Transverse colon (tissue), 4 donors: ENCODE measurements at regions not wholly inside any gene's neighbourhood (a gene's known extent, or its start where the extent isn't known, plus 50 kb on each side); places are given as distances from the start of the nearest gene placed in this dataset.

Experiments used
- POLR2A ChIP-seq: fragments of 450-650 bp; IDR thresholded peaks from one replicate; pipeline ENCODE4 v1.6.1; 2016; ENCODE audit warnings: antibody characterized with exemption, mild to moderate bottlenecking, moderate library complexity
- POLR2AphosphoS5 ChIP-seq, 3 donors: sonication (generic); formaldehyde crosslinking; IDR thresholded peaks; one replicate each; pipeline ENCODE4 v1.6.1; 2016; ENCODE audit warnings: antibody characterized with exemption in 3 of 3
- TF ChIP-seq, protein P1 (sequence below), 5 experiments: fragments of 200-600 bp in 3 of 5; fragments of 450-650 bp in 2 of 5; sonication (generic) in 3 of 5; IDR thresholded peaks; 1 replicate in 2 of 5; 2 replicates in 3 of 5; pipeline ENCODE4 v1.5.1; 2016 to 2017; ENCODE audit warnings: antibody characterized with exemption in 5 of 5, inconsistent platforms in 3 of 5, mild to moderate bottlenecking in 2 of 5, moderate library complexity in 1 of 5

DNA sequence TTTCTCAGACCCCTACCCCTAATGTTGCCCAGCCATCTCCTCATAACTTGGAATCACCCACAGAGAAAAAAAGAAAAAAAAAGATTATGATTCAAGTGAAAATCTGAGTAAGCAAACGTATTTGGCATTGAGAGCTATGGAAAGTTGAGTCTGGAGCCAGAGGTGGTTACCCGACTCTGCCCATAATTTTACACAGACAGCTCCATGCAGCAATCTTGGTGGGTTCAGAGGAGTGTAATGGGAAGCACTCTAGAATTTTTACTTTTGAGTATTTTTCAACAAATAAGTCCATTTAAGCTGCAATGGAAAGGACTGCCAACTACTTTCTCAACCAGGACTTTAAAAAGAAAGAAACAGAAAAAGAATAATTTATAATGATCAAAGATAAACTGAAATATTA lies 62.7 kb downstream of the ZC3H11B start:
- TF ChIP-seq, protein P1, sequence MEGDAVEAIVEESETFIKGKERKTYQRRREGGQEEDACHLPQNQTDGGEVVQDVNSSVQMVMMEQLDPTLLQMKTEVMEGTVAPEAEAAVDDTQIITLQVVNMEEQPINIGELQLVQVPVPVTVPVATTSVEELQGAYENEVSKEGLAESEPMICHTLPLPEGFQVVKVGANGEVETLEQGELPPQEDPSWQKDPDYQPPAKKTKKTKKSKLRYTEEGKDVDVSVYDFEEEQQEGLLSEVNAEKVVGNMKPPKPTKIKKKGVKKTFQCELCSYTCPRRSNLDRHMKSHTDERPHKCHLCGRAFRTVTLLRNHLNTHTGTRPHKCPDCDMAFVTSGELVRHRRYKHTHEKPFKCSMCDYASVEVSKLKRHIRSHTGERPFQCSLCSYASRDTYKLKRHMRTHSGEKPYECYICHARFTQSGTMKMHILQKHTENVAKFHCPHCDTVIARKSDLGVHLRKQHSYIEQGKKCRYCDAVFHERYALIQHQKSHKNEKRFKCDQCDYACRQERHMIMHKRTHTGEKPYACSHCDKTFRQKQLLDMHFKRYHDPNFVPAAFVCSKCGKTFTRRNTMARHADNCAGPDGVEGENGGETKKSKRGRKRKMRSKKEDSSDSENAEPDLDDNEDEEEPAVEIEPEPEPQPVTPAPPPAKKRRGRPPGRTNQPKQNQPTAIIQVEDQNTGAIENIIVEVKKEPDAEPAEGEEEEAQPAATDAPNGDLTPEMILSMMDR (IDR thresholded peaks at IDR 0.05): no peak
- TF ChIP-seq POLR2AphosphoS5 (IDR thresholded peaks at IDR 0.05) (no peak), POLR2A (no peak)
